Chondrocyte (in vitro differentiated cells): ENCODE measurements at regions not wholly inside any gene's neighbourhood (a gene's known extent, or its start where the extent isn't known, plus 50 kb on each side); places are given as distances from the start of the nearest gene placed in this dataset.

Source experiments
- DNase-seq: peaks from one replicate; pipeline ENCODE4 v3.0.0; 2021; ENCODE audit warnings: mixed read lengths, low spot score
- H3K27ac Mint-ChIP-seq: one replicate; pipeline ENCODE4 v1.8.0; 2021; ENCODE audit warnings: mild to moderate bottlenecking, moderate library complexity, mixed read lengths; ENCODE audit not compliant: unreplicated experiment
- H3K27me3 Mint-ChIP-seq: 2 replicates; pipeline ENCODE4 v1.8.0; 2021; ENCODE audit warnings: low read depth, mixed read lengths
- H3K36me3 Mint-ChIP-seq: 2 replicates; pipeline ENCODE4 v1.8.0; 2021; ENCODE audit warnings: low read depth, mixed read lengths
- H3K4me1 Mint-ChIP-seq: 2 replicates; pipeline ENCODE4 v1.8.0; 2021; ENCODE audit warnings: low read depth, mild to moderate bottlenecking, mixed read lengths
- H3K4me3 Mint-ChIP-seq: one replicate; pipeline ENCODE4 v1.8.0; 2021; ENCODE audit warnings: mild to moderate bottlenecking, moderate library complexity, mixed read lengths; ENCODE audit not compliant: unreplicated experiment
- H3K9me3 Mint-ChIP-seq: 2 replicates; pipeline ENCODE4 v1.8.0; 2021; ENCODE audit warnings: low read depth, mixed read lengths
- CTCF ChIP-seq: fragments of 200-600 bp; sonication (generic); IDR thresholded peaks from 2 replicates; pipeline ENCODE4 v1.5.0; 2021; ENCODE audit warnings: antibody characterized with exemption, mild to moderate bottlenecking, moderate library complexity

DNA sequence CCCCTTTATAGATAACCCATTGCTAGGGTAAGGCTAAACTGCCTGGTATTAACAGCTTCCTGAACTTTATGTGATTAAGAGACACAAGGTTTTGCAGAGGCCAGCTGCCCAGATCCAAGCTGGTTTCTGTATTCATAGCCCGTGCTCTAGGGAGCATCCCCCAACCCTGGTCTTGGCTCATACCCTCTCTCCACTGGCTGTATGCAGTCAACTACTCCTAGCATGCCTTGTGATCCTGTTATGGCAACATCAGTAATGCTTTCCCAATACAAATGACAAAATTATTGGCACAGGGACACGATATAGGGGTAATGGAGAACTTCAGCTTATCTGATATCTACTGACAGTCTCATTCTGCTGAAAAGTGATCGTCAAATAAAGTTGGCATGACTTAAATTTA is 202.8 kb upstream of the MKLN1 start:
- no peak for DNase-seq
- TF ChIP-seq CTCF: no peak
- Mint-ChIP-seq H3K36me3 (peaks cover 2% of the 10 kb centered on the region), H3K4me1 (no peaks in the 10 kb centered on the region), H3K27me3 (peaks cover 20% of the 10 kb centered on the region), H3K4me3 (no peak overlapping the region), H3K27ac (no peak overlapping the region), H3K9me3 (peaks cover 3% of the 10 kb centered on the region)

DNA sequence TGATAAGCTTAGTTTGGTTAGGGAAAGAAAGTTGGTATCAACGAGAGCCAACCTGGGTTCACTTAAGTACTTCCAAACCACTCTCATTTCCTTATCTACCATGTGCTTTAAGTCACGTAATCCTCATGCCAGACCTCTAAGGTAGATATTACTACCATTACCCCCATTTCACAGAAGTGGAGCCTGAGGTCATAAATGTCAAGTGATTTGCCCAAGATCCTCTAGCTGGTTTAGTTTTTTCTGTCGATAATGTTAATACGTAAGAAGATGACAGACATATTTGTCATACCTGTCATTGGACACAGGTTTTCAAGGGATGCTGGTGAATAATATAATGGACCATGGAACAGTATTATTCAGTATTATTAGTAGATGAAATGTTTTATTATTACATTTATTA is 197.4 kb upstream of the MKLN1 start:
- no peak overlapping the region for H3K4me3 Mint-ChIP-seq
- H3K27me3 Mint-ChIP-seq: peaks cover 4% of the 10 kb centered on the region

GRCh38 chr7:131131012-131131745 is 196.5 kb upstream of the MKLN1 start:
- no peak for TF ChIP-seq CTCF
- Mint-ChIP-seq H3K27me3 (peaks cover 4% of the 10 kb centered on the region), H3K27ac (no peak overlapping the region), H3K9me3 (no peaks in the 10 kb centered on the region), H3K36me3 (no peaks in the 10 kb centered on the region), H3K4me3 (no peak overlapping the region), H3K4me1 (no peaks in the 10 kb centered on the region)
- DNase-seq: no peak

More for the DNA sequence above, 197.4 kb upstream of the MKLN1 start:
- TF ChIP-seq CTCF: no peak
- no peaks in the 10 kb centered on the region for H3K4me1 Mint-ChIP-seq
- no peak for DNase-seq
- no peak overlapping the region for H3K27ac Mint-ChIP-seq
- no peaks in the 10 kb centered on the region for H3K9me3 Mint-ChIP-seq
- H3K36me3 Mint-ChIP-seq: no peaks in the 10 kb centered on the region

- no peak for TF ChIP-seq CTCF
- Mint-ChIP-seq H3K36me3 (no peaks in the 10 kb centered on the region), H3K4me3 (no peak overlapping the region), H3K4me1 (no peaks in the 10 kb centered on the region), H3K9me3 (no peaks in the 10 kb centered on the region), H3K27ac (no peak overlapping the region), H3K27me3 (peaks cover 4% of the 10 kb centered on the region)
- DNase-seq: no peak
Observed at GRCh38 chr7:131131746-131132431, 195.8 kb upstream of the MKLN1 start.

- TF ChIP-seq CTCF: no peak
- Mint-ChIP-seq H3K4me1 (no peaks in the 10 kb centered on the region), H3K9me3 (peaks cover 7% of the 10 kb centered on the region), H3K36me3 (no peaks in the 10 kb centered on the region), H3K4me3 (no peak overlapping the region), H3K27ac (no peak overlapping the region), H3K27me3 (no peaks in the 10 kb centered on the region)
- DNase-seq: no peak
Observed at GRCh38 chr7:131139462-131139861, 188.2 kb upstream of the MKLN1 start.
